C4-2B (cell line): ENCODE measurements at regions not wholly inside any gene's neighbourhood (a gene's known extent, or its start where the extent isn't known, plus 50 kb on each side); places are given as distances from the start of the nearest gene placed in this dataset.

Experiments
- CTCF ChIP-seq: fragments of 450-650 bp; conservative IDR thresholded peaks from 2 replicates; pipeline ENCODE4 v1.5.1; 2017; ENCODE audit warnings: mild to moderate bottlenecking
- ZFX ChIP-seq: fragments of 450-650 bp; IDR thresholded peaks from 2 replicates; pipeline ENCODE4 v1.6.1; 2017

- no peak for TF ChIP-seq ZFX
- no peak for TF ChIP-seq CTCF
Measured at GRCh38 chr3:147962408-147963164, 553.4 kb downstream of the ZIC1 start.
